Breast epithelium (tissue), 3 donors: ENCODE measurements at regions not wholly inside any gene's neighbourhood (a gene's known extent, or its start where the extent isn't known, plus 50 kb on each side); places are given as distances from the start of the nearest gene placed in this dataset.

Experiments used
- CTCF ChIP-seq, 3 donors: fragments of 450-650 bp; IDR thresholded peaks; one replicate each; pipeline ENCODE4 v1.5.1; 2016 to 2017; ENCODE audit warnings: antibody characterized with exemption in 3 of 3, mild to moderate bottlenecking in 3 of 3, moderate library complexity in 3 of 3
- POLR2AphosphoS5 ChIP-seq, 3 donors: sonication (generic); formaldehyde crosslinking; IDR thresholded peaks; one replicate each; pipeline ENCODE4 v1.6.1; 2017; ENCODE audit warnings: antibody characterized with exemption in 3 of 3

GRCh38 chr13:33766329-33767123, 51.4 kb upstream of the RFC3 start:
- no peak for TF ChIP-seq POLR2AphosphoS5 (IDR thresholded peaks at IDR 0.05)
- no peak for TF ChIP-seq CTCF (IDR thresholded peaks at IDR 0.05)
